ENCODE measurements at regions not wholly inside any gene's neighbourhood (a gene's known extent, or its start where the extent isn't known, plus 50 kb on each side); places are given as distances from the start of the nearest gene placed in this dataset.

DNA sequence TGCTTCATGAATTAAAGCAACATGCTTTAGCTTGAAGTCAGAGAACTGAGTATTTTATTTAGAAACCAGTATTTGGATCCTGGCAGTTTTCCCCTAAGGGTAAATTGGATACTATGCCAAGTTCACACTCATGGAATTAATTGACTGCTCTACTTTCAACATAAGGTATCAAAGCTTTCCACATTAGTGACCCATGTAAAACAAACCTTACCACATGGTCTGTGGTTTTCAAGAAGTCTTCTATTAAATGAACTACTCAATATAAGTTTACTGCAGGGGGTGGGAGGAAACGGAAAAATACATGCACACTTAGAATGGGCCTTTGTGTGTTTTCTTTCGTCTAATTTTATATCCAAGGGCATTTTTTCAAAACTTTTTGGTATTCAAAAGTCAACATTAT is 232.0 kb upstream of the FBXL7 start:
- H3K27ac ChIP-seq (replicated peaks in 1 of 4), result no peak overlapping the region
- no peak overlapping the region for H3K4me3 ChIP-seq
- no peaks in the 10 kb centered on the region for H3K4me1 ChIP-seq

GRCh38 chr5:15266841-15267240 is 233.1 kb upstream of the FBXL7 start:
- intact Hi-C loops (cut with DNase I), result no loop called here
- Histone ChIP-seq H3K36me3 (no peaks in the 10 kb centered on the region), H3K27ac (replicated peaks in 1 of 4) (no peak overlapping the region), H3K27me3 (no peaks in the 10 kb centered on the region), H3K9me3 (peaks cover 0 to 7% (median 0%) of the 10 kb centered on the region in 4 donors), H3K4me3 (no peak overlapping the region), H3K4me1 (peaks cover 4 to 5% (median 4%) of the 10 kb centered on the region in 4 donors)
- DNase-seq (ENCODE audit: extremely low spot score), result no peak
- WGBS, result 87% methylated on average over 1 of the region's 1 CpG
- TF ChIP-seq CTCF (IDR thresholded peaks at IDR 0.05) (no peak), POLR2A (IDR thresholded peaks at IDR 0.05; ENCODE audit: low read depth) (no peak), EP300 (IDR thresholded peaks at IDR 0.05) (no peak), POLR2AphosphoS5 (IDR thresholded peaks at IDR 0.05) (no peak)

More for the DNA sequence above, 232.0 kb upstream of the FBXL7 start:
- H3K9me3 ChIP-seq, result peaks cover 0 to 7% (median 0%) of the 10 kb centered on the region in 4 donors
- H3K27me3 ChIP-seq, result no peaks in the 10 kb centered on the region
- no peaks in the 10 kb centered on the region for H3K36me3 ChIP-seq
- DNase-seq (ENCODE audit: extremely low spot score), result no peak
- WGBS, result 72% methylated on average over 2 of the region's 2 CpGs
- intact Hi-C loops (cut with DNase I), result no loop called here
- TF ChIP-seq POLR2A (IDR thresholded peaks at IDR 0.05; ENCODE audit: low read depth) (no peak), CTCF (IDR thresholded peaks at IDR 0.05) (no peak), EP300 (IDR thresholded peaks at IDR 0.05) (no peak), POLR2AphosphoS5 (IDR thresholded peaks at IDR 0.05) (no peak)

- Histone ChIP-seq H3K36me3 (no peaks in the 10 kb centered on the region), H3K4me1 (peaks cover 10 to 11% (median 10%) of the 10 kb centered on the region in 4 donors), H3K27me3 (no peaks in the 10 kb centered on the region), H3K4me3 (no peak overlapping the region), H3K9me3 (peaks cover 0 to 7% (median 0%) of the 10 kb centered on the region in 4 donors), H3K27ac (replicated peaks in 1 of 4) (no peak overlapping the region)
- TF ChIP-seq EP300 (IDR thresholded peaks at IDR 0.05) (no peak), POLR2A (IDR thresholded peaks at IDR 0.05; ENCODE audit: low read depth) (no peak), POLR2AphosphoS5 (IDR thresholded peaks at IDR 0.05) (no peak)
- intact Hi-C loops (cut with DNase I), result no loop called here
- whole genome bisulfite sequencing, result 62% methylated on average over 1 of the region's 1 CpG
- DNase-seq (ENCODE audit: extremely low spot score), result no peak
These were observed 233.8 kb upstream of the FBXL7 start for GRCh38 chr5:15266229-15266628.

DNA sequence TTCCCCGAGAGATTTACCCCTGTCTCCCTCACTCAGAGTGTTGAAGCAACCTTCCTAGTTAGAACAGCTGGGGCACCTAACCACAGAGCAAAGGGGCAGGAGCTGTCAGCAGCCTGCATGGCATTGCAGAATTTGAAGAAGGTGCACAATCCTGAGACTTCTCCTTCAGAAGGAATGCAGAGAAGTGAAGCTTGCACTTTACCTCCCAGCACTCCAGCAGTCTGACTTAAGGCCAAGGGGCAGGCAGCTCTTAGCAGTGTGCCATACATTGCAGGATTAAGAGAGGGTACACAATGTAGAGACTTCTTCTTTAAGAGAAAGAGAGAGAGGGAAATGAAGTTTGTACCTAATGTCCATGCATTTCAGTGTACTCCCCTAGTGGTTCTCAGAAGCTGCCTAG is 236.0 kb upstream of the FBXL7 start:
- Histone ChIP-seq H3K4me1 (peaks cover 20 to 24% (median 23%) of the 10 kb centered on the region in 4 donors), H3K4me3 (no peak overlapping the region), H3K9me3 (peaks cover 0 to 7% (median 0%) of the 10 kb centered on the region in 4 donors), H3K27me3 (no peaks in the 10 kb centered on the region), H3K36me3 (no peaks in the 10 kb centered on the region), H3K27ac (replicated peaks in 1 of 4) (no peak overlapping the region)
- intact Hi-C loops (cut with DNase I), result no loop called here
- TF ChIP-seq EP300 (IDR thresholded peaks at IDR 0.05) (no peak), POLR2A (IDR thresholded peaks at IDR 0.05; ENCODE audit: low read depth) (no peak), CTCF (IDR thresholded peaks at IDR 0.05) (no peak), POLR2AphosphoS5 (IDR thresholded peaks at IDR 0.05) (no peak)
- 89% methylated on average over 1 of the region's 1 CpG for WGBS
- DNase-seq (ENCODE audit: extremely low spot score), result no peak

- no peak for TF ChIP-seq POLR2A (IDR thresholded peaks at IDR 0.05; ENCODE audit: low read depth)
- no peak for TF ChIP-seq EP300 (IDR thresholded peaks at IDR 0.05)
- TF ChIP-seq POLR2AphosphoS5 (IDR thresholded peaks at IDR 0.05), result no peak
- TF ChIP-seq CTCF (IDR thresholded peaks at IDR 0.05), result no peak
- Histone ChIP-seq H3K36me3 (no peaks in the 10 kb centered on the region), H3K27me3 (no peaks in the 10 kb centered on the region), H3K9me3 (peaks cover 0 to 7% (median 0%) of the 10 kb centered on the region in 4 donors), H3K4me1 (peaks cover 20 to 24% (median 23%) of the 10 kb centered on the region in 4 donors), H3K27ac (replicated peaks in 1 of 4) (no peak overlapping the region), H3K4me3 (no peak overlapping the region)
- intact Hi-C loops (cut with DNase I), result no loop called here
- no peak for DNase-seq (ENCODE audit: extremely low spot score)
- 77% methylated on average over 2 of the region's 2 CpGs for WGBS
These were observed 236.6 kb upstream of the FBXL7 start for GRCh38 chr5:15263406-15263805.

All from esophagus muscularis mucosa (tissue), 4 donors.